Adrenal gland (tissue), 5 donors: ENCODE measurements at regions not wholly inside any gene's neighbourhood (a gene's known extent, or its start where the extent isn't known, plus 50 kb on each side); places are given as distances from the start of the nearest gene placed in this dataset.

ENCODE experiments used
- POLR2A ChIP-seq, 2 donors: fragments of 450-650 bp; IDR thresholded peaks; one replicate each; pipeline ENCODE4 v1.6.1; 2017; ENCODE audit warnings: antibody characterized with exemption in 2 of 2, mild to moderate bottlenecking in 2 of 2, moderate library complexity in 1 of 2
- TF ChIP-seq, protein P1 (sequence below), 6 experiments: fragments of 450-650 bp in 4 of 6; fragments of 200-600 bp in 2 of 6; sonication (generic) in 1 of 6; IDR thresholded peaks; 1 replicate in 5 of 6; 2 replicates in 1 of 6; pipeline versions ENCODE4 v1.5.1 to v1.8.0; 2016 to 2021; ENCODE audit warnings: antibody characterized with exemption in 6 of 6, mild to moderate bottlenecking in 2 of 6, moderate library complexity in 1 of 6
- donor health status: DM: no; HTN: no; CAD: no.

DNA sequence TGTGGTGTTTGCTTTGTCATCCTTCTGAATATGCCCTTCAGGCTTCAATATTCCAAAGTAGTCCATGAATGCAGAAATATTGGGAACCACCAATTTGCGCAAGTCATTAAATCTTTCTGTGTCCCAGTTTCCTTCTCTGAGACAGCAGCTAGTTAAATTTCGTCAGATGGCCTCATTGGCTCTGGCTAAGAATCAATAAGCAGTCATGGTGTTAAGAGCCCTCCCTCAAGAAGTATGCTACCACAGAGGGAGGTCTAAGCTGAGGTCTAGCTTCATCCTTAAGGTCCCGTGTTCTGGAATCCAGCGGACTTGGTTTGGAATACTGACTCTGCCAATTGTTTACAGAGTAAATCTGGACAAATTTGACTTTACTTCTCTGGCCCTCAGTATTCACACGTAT is 59.1 kb upstream of the C5orf58 start:
- TF ChIP-seq POLR2A (IDR thresholded peaks at IDR 0.05): no peak
- TF ChIP-seq, protein P1, sequence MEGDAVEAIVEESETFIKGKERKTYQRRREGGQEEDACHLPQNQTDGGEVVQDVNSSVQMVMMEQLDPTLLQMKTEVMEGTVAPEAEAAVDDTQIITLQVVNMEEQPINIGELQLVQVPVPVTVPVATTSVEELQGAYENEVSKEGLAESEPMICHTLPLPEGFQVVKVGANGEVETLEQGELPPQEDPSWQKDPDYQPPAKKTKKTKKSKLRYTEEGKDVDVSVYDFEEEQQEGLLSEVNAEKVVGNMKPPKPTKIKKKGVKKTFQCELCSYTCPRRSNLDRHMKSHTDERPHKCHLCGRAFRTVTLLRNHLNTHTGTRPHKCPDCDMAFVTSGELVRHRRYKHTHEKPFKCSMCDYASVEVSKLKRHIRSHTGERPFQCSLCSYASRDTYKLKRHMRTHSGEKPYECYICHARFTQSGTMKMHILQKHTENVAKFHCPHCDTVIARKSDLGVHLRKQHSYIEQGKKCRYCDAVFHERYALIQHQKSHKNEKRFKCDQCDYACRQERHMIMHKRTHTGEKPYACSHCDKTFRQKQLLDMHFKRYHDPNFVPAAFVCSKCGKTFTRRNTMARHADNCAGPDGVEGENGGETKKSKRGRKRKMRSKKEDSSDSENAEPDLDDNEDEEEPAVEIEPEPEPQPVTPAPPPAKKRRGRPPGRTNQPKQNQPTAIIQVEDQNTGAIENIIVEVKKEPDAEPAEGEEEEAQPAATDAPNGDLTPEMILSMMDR (IDR thresholded peaks at IDR 0.05): no peak
